Keratinocyte (primary cell): ENCODE measurements at regions not wholly inside any gene's neighbourhood (a gene's known extent, or its start where the extent isn't known, plus 50 kb on each side); places are given as distances from the start of the nearest gene placed in this dataset.

ENCODE experiments used
- DNase-seq: peaks from one replicate; pipeline ENCODE4 v3.0.0-alpha.2; 2011; ENCODE audit warnings: low read depth, missing footprints, low spot score
- FAIRE-seq: peaks from 2 replicates; lab custom pipeline; 2011; peaks lifted over from hg19 to GRCh38; lab: Jason Lieb, UNC
- H2AFZ ChIP-seq: 2 replicates; pipeline ENCODE4 v1.6.0; 2012; ENCODE audit warnings: low read length, control low read depth, inconsistent platforms; ENCODE audit not compliant: control insufficient read depth
- H3K27ac ChIP-seq: 2 replicates; pipeline ENCODE4 v1.5.1; 2011; ENCODE audit warnings: low read length; ENCODE audit not compliant: control insufficient read depth, insufficient read depth
- H3K27me3 ChIP-seq: 3 replicates; pipeline ENCODE4 v1.6.0; 2011; ENCODE audit warnings: low read length; ENCODE audit not compliant: control insufficient read depth, insufficient read depth; ENCODE audit errors: extremely low read depth
- H3K36me3 ChIP-seq, 2 experiments: 2 replicates in 1 of 2; 3 replicates in 1 of 2; pipeline ENCODE4 v1.5.1; 2011; ENCODE audit warnings: low read length in 2 of 2, mild to moderate bottlenecking in 1 of 2; ENCODE audit not compliant: control insufficient read depth in 2 of 2, insufficient read depth in 2 of 2; ENCODE audit errors: extremely low read depth in 1 of 2
- H3K4me1 ChIP-seq: 3 replicates; pipeline ENCODE4 v1.5.1; 2011; ENCODE audit warnings: low read length; ENCODE audit not compliant: control insufficient read depth, insufficient read depth; ENCODE audit errors: extremely low read depth
- H3K4me2 ChIP-seq: 3 replicates; pipeline ENCODE4 v1.6.0; 2011; ENCODE audit warnings: low read depth, low read length; ENCODE audit not compliant: control insufficient read depth, insufficient read depth; ENCODE audit errors: extremely low read depth
- H3K4me3 ChIP-seq, 3 experiments: fragments of 200-600 bp in 1 of 3; sonication (generic) in 1 of 3; 2 replicates in 2 of 3; 3 replicates in 1 of 3; pipeline ENCODE4 v1.5.1; 2011 to 2016; ENCODE audit warnings: low read length in 3 of 3, mild to moderate bottlenecking in 3 of 3, control low read depth in 2 of 3, inconsistent platforms in 1 of 3, low read depth in 1 of 3, mixed read lengths in 1 of 3, mixed run types in 1 of 3, moderate library complexity in 1 of 3; ENCODE audit not compliant: control insufficient read depth in 2 of 3, insufficient read depth in 2 of 3; ENCODE audit errors: extremely low read depth in 1 of 3
- H3K79me2 ChIP-seq: 2 replicates; pipeline ENCODE4 v1.6.0; 2012; ENCODE audit warnings: low read length; ENCODE audit not compliant: control insufficient read depth, insufficient read depth
- H3K9ac ChIP-seq: 3 replicates; pipeline ENCODE4 v1.6.0; 2011; ENCODE audit warnings: low read length; ENCODE audit not compliant: control insufficient read depth, insufficient read depth; ENCODE audit errors: extremely low read depth
- H3K9me1 ChIP-seq: 3 replicates; pipeline ENCODE4 v1.6.0; 2011; ENCODE audit warnings: low read length; ENCODE audit not compliant: control insufficient read depth, insufficient read depth; ENCODE audit errors: extremely low read depth
- H3K9me3 ChIP-seq: 2 replicates; pipeline ENCODE4 v1.5.1; 2012; ENCODE audit warnings: low read depth, low read length; ENCODE audit not compliant: control insufficient read depth
- H4K20me1 ChIP-seq: 3 replicates; pipeline ENCODE4 v1.6.0; 2011; ENCODE audit warnings: low read length; ENCODE audit not compliant: control insufficient read depth, insufficient read depth; ENCODE audit errors: extremely low read depth
- CTCF ChIP-seq, 3 experiments: IDR thresholded peaks in 1 of 3; conservative IDR thresholded peaks in 1 of 3; optimal IDR thresholded peaks in 1 of 3; 2 replicates in 2 of 3; 3 replicates in 1 of 3; pipeline versions ENCODE3 to v1.5.1; 2011; ENCODE audit warnings: low read length in 3 of 3, mild to moderate bottlenecking in 3 of 3, moderate library complexity in 2 of 3, control low read depth in 1 of 3, inconsistent platforms in 1 of 3; ENCODE audit not compliant: insufficient read depth in 2 of 3; ENCODE audit errors: extremely low read depth in 1 of 3
- EZH2 ChIP-seq: IDR thresholded peaks from one replicate; pipeline ENCODE4 v1.6.1; 2012; ENCODE audit warnings: inconsistent platforms, mild to moderate bottlenecking, low read length, moderate library complexity
- dilution Hi-C: fragments of 300-500 bp; cut with MboI; formaldehyde crosslinking; loops from one replicate; pipeline ENCODE4 v1.7.0; 2020; ENCODE audit warnings: low sequenced_read_pairs; ENCODE audit not compliant: extremely low pct_ligation_motif_present
- small RNA-seq, 3 experiments: library from RNA; depleted of rRNA; stranded (forward); fragments of <200 nt; gene quantifications; one replicate each; pipeline ENCODE3, GENCODE V24; 2012; ENCODE audit warnings: low read depth in 3 of 3, low replicate concordance in 1 of 3; ENCODE audit not compliant: insufficient read length in 3 of 3

GRCh38 chr5:24712047-24712446 is 67.3 kb upstream of the CDH10 start:
- no peak overlapping the region for H3K9ac ChIP-seq
- H3K4me3 ChIP-seq: no peak overlapping the region
- H4K20me1 ChIP-seq: no peaks in the 10 kb centered on the region
- H3K4me1 ChIP-seq: no peaks in the 10 kb centered on the region
- no peaks in the 10 kb centered on the region for H3K36me3 ChIP-seq
- FAIRE-seq: no peak
- TF ChIP-seq CTCF (optimal IDR thresholded peaks at IDR 0.05 in 1 of 3, IDR thresholded peaks at IDR 0.05 in 1 of 3, conservative IDR thresholded peaks at IDR 0.05 in 1 of 3; ENCODE audit: extremely low read depth in 1 of 3, insufficient read depth in 2 of 3, low read length in 3 of 3): no peak
- TF ChIP-seq EZH2: no peak
- H3K27me3 ChIP-seq: no peaks in the 10 kb centered on the region
- H3K9me3 ChIP-seq: no peaks in the 10 kb centered on the region
- no peak overlapping the region for H2AFZ ChIP-seq
- dilution Hi-C loops: no loop called here
- no peaks in the 10 kb centered on the region for H3K9me1 ChIP-seq
- no peak overlapping the region for H3K4me2 ChIP-seq
- no peaks in the 10 kb centered on the region for H3K79me2 ChIP-seq
- H3K27ac ChIP-seq: no peak overlapping the region
- DNase-seq: no peak

DNA sequence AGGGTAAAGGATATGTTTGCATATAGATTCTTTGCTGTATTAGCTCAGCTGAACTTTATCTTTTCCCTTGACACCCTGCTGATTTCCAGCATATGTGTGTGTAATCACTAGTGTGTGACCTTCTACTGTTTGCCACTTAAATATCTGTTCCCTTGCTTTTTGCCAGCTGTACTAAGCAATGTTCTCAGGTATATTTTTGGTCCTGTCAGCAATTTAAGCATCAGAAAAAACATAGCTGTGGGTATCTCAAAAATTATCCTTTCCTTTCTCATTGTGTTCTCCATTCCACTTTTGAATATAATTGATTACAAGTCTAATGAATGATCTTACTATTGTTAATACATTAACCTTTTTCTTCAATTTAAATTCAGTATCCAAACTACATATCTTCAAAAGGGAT is 59.2 kb upstream of the CDH10 start:
- Histone ChIP-seq H4K20me1 (no peaks in the 10 kb centered on the region), H3K4me2 (no peak overlapping the region), H3K27me3 (no peaks in the 10 kb centered on the region), H3K9me3 (no peaks in the 10 kb centered on the region), H2AFZ (no peak overlapping the region), H3K79me2 (no peaks in the 10 kb centered on the region), H3K4me1 (no peaks in the 10 kb centered on the region), H3K9ac (no peak overlapping the region), H3K9me1 (no peaks in the 10 kb centered on the region), H3K27ac (no peak overlapping the region), H3K36me3 (no peaks in the 10 kb centered on the region), H3K4me3 (no peak overlapping the region)
- no peak for TF ChIP-seq EZH2
- TF ChIP-seq CTCF (optimal IDR thresholded peaks at IDR 0.05 in 1 of 3, IDR thresholded peaks at IDR 0.05 in 1 of 3, conservative IDR thresholded peaks at IDR 0.05 in 1 of 3; ENCODE audit: extremely low read depth in 1 of 3, insufficient read depth in 2 of 3, low read length in 3 of 3): no peak
- no peak for FAIRE-seq
- no peak for DNase-seq
- dilution Hi-C loops: no loop called here

Small RNA genes lying in the stretch of these regions (small RNA-seq; reads per million reads assigned to genes)
- gene AC022140.2 (0 reads per million in 3 experiments), gene AC106754.2 (0 reads per million in 3 experiments), gene BTG4P1 (0 reads per million in 3 experiments), gene RF00019 (0 reads per million in 3 experiments), gene RF00070 (0 reads per million in 3 experiments), gene RNU6-374P (0 reads per million in 3 experiments)
